Fibroblast of peridontal ligament (primary cell): ENCODE measurements at regions not wholly inside any gene's neighbourhood (a gene's known extent, or its start where the extent isn't known, plus 50 kb on each side); places are given as distances from the start of the nearest gene placed in this dataset.

ENCODE experiments used
- DNase-seq: peaks from one replicate; pipeline ENCODE4 v3.0.0-alpha.2; 2010; ENCODE audit errors: extremely low read depth

GRCh38 chr3:162810776-162811175 lies 1314.2 kb downstream of the OTOL1 start:
- DNase-seq = no peak

DNA sequence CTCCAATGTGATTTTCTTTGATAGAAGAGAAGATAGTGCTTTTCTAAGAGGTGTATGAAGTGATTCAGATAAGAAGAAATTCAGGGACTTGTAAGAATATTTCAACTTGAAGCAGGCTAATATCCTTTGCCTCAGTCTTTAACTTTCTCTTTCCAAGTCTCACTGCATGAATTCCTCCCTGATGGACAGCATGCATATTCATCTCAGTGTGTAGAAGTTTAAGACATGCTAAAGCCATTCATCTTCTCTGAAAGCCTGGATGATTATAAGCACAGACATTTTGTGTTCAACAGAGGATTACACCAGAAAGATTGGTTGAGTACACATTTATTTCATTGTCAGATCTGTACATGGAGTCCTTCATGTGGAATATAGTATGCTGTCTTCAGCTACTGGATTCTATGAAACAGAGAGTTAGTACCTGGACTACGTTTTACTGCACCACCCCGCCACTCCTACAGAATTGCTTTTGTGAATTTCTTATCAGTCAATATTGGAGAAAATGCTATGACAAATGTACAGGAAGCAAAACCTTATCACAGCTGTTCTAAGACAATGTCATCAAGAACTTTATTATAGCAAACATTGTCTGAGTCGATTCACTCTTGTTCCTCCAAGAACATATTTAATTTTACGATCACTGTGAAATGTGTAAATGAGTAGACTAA lies 1346.1 kb downstream of the OTOL1 start:
- DNase-seq = no peak

- DNase-seq = no peak
Measured at GRCh38 chr3:162845918-162846317, 1349.3 kb downstream of the OTOL1 start.

- DNase-seq = no peak
Measured at GRCh38 chr3:162847511-162847910, 1350.9 kb downstream of the OTOL1 start.

GRCh38 chr3:162863579-162863978 lies 1367.0 kb downstream of the OTOL1 start:
- no peak for DNase-seq

DNA sequence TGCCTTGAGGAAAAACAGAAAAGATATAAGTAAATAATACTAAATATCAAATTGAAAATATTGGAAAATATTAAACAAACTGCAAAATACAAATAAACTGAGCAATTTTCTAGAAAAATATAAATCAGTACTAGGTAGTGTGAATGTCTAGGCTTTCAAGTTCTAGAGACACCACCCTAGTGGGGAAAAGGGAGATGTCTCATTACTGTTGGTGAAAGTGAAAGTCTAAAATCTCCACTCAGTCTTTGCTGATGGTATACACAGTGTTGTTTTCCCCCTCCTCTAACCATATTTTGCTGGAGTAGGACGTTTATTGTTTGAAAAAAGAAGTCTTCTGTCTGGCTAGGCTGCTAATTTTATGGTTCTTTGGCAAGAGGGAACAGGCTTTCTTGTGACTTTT lies 1368.9 kb downstream of the OTOL1 start:
- no peak for DNase-seq

- DNase-seq = no peak
Measured at GRCh38 chr3:162879021-162879562, 1382.5 kb downstream of the OTOL1 start.

- no peak for DNase-seq
Measured at GRCh38 chr3:162884373-162884772, 1387.8 kb downstream of the OTOL1 start.

- no peak for DNase-seq
Measured at GRCh38 chr3:162892921-162893793, 1396.5 kb downstream of the OTOL1 start.

GRCh38 chr3:162897291-162897690 lies 1400.7 kb downstream of the OTOL1 start:
- DNase-seq = no peak

- no peak for DNase-seq
Measured at GRCh38 chr3:162932503-162932902, 1435.9 kb downstream of the OTOL1 start.

- DNase-seq = no peak
Measured at GRCh38 chr3:162933656-162934055, 1437.0 kb downstream of the OTOL1 start.

GRCh38 chr3:162936706-162937105 lies 1440.1 kb downstream of the OTOL1 start:
- no peak for DNase-seq

DNA sequence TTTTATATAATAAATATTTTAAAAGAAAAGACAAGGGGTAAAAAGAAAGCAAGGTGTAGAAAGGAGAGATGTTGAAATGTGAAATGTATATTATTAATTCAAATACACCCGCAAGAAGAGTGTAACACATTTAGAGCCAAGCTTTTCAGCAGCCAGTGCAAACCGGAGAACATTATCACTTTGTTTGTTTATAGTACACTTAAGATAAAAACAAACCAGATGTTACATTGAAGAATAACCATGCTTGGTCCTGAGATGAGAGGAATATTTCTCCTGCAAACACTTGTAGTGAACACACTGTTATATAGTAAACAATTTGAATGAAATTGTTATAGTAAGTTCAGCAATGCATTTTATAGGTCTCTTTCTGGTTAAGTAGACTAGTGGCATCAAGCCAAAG lies 1441.5 kb downstream of the OTOL1 start:
- DNase-seq = no peak

DNA sequence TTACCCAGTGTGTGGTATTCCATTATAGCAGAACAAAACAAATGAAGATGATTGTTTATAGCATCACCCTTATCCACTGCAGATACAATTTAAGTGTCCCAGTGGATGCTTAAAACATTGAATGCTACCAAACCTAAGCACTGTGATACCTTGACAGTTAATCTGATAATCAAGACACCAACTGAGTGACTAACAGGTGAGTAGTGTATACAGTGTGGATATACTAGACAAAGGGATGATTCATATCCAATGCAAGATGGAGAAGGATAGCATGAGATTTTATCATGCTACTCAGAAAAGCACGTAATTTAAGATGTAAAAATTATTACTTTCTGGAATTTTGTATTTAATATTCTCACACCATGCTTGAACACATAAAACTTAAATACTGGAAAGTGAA lies 1449.0 kb downstream of the OTOL1 start:
- DNase-seq = no peak

- DNase-seq = no peak
Measured at GRCh38 chr3:162956711-162957110, 1460.1 kb downstream of the OTOL1 start.

DNA sequence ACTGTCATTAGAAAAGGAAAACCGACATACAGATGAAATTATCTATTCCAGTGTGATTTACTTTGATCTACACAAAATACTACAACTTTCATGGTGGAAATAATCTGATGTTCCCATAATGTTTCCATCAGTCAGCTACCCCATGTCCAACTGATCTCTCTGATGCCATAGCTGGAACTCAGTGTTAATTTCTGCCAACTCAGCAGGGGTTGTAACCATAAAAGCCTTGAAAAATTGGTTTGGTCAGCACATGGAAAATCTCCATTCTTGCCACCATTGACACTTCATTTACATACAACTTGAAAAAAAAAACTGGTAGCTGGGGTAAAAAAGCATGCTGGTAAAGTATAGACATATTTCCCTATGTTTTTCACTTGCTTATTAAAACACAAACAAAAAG lies 1463.7 kb downstream of the OTOL1 start:
- no peak for DNase-seq

DNA sequence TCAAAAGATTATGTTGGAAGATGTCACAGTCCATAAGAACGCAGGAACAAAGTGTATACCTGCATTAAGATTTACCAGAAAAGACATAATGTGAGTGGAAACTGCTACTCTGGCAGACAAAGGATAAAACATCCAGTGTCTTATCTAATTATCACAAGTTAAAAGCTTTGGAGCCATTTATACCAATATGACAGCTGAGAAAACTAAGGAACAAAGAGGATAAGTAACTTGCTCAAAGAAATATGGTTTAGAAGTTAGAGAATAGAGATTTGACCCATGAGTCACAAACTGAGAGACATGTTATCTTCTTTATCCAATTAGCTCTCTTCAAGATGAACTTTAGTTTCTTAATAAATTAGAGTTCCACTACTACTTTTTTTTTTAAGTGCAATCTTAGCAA lies 1473.7 kb downstream of the OTOL1 start:
- no peak for DNase-seq

DNA sequence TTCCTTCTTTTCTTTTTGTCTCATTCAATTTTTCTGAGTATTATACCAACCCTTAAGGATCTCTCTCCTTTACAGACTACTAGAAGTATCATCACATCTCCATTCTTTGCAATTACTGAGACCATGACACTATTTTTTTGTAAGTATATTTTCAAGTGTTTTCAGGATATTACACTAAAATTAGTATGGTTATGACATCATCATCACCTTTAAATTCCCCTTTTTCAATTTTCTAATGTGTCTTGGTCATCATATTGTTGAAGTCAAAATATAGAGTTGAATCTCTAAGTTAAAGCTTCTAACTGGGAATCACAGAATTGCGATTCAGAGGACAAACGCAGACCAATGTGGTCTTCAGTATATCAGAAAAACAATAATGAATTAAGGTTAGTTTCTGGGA lies 1475.1 kb downstream of the OTOL1 start:
- DNase-seq = no peak

DNA sequence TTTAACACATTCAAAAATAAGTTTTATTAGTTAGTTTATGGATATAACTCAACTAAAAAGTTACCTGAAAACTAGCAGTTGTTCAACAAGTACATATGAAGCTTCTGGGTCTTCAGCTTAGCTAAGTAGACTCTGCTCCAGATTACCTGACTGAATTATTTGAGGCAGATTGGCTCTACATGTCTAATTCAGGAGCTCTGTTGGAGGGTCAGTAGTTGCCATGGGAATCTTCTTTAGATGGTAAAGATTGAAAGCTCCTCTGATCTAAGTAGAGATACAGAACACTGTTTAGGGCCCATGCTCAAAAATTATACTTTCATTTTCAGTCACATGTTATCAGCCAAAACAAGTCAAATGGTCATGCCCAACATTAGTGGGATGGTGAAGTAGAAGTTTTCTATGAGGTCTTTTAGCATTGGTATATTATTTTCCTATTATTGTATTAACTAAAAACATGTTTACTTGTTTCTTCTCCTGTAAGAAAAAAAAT lies 1476.9 kb downstream of the OTOL1 start:
- DNase-seq = no peak

DNA sequence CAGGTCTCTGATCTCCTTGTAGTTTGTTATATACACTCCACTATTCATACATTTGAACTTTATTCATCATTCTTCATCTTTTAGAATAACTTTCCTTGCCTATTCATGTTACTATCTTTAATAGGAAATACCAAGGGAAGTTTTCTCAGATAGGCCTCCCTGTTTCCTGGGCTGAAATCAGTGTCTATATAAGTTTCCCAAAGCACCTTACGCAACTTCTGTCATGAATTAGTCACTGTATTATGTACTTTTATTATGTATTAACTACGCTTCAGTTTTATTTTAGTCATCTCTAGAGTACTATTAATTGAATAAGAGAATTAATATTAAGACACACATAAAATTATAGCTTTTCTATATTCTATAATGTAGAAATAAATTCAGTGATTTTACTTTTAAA lies 1481.5 kb downstream of the OTOL1 start:
- DNase-seq = no peak

DNA sequence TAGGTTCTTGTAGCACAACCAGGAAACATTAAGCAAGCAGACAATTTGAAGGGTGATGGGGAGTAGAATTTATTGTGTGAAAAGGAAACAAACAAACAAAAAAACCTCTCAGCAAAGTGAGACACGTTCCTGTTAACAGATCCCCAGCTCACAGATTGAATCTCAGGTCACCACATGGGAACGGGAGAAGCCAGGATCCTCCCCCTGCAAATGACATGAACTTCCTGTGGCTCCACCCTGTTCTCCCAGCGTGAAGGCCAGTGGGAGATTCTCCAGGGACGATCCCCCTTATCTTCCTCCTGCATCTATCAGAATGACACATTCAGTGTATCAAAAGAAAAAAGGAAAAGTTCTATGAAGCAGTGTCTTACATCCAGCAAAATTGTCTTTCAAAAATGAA lies 1488.1 kb downstream of the OTOL1 start:
- no peak for DNase-seq
